NB4 (cell line): ENCODE measurements at regions not wholly inside any gene's neighbourhood (a gene's known extent, or its start where the extent isn't known, plus 50 kb on each side); places are given as distances from the start of the nearest gene placed in this dataset.
A peak's percentile ranks its signal among the peaks of the same experiment; 100 is the strongest.

Experiments
- DNase-seq: peaks from one replicate; pipeline ENCODE4 v3.0.0; 2010; ENCODE audit warnings: low read depth
- H3K4me3 ChIP-seq: one replicate; pipeline ENCODE4 v1.5.1; 2011; ENCODE audit warnings: mild to moderate bottlenecking, low read depth, low read length, moderate library complexity
- CTCF ChIP-seq: IDR thresholded peaks from one replicate; pipeline ENCODE4 v1.5.1; 2012; ENCODE audit warnings: low read depth, low read length
- MYC ChIP-seq: IDR thresholded peaks from 2 replicates; pipeline ENCODE4 v1.6.1; 2011; ENCODE audit warnings: low read depth, low read length
- POLR2A ChIP-seq: IDR thresholded peaks from 2 replicates; pipeline ENCODE4 v1.6.1; 2011; ENCODE audit warnings: mild to moderate bottlenecking; ENCODE audit not compliant: insufficient read length; ENCODE audit errors: extremely low read depth
- TF ChIP-seq, protein P1 (sequence below): IDR thresholded peaks from 2 replicates; pipeline ENCODE4 v1.6.1; 2011; ENCODE audit warnings: low read depth, low read length

DNA sequence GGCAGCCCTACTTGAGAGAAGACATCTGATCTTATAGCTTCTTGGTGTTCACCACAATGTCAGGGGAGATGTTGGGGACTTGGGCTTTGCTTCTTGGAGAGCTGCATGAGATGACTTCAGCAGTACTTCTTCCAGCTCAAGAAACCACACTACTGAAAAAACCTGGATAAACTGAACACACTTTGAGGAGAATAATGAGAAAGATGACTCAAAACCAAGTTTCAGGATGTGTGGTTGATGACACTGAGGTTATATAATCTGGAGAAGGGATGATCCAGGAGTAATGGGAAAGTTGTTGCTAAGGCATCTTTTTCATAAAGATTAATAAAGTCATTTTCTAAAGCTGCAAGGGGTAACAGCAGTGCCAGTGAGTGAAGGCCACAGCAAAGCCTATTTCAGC, 58.4 kb upstream of the PNPLA4 start:
- peak; percentile 2 for DNase-seq
- no peak overlapping the region for H3K4me3 ChIP-seq
- TF ChIP-seq MYC = no peak
- TF ChIP-seq, protein P1, sequence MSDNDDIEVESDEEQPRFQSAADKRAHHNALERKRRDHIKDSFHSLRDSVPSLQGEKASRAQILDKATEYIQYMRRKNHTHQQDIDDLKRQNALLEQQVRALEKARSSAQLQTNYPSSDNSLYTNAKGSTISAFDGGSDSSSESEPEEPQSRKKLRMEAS = no peak
- no peak for TF ChIP-seq CTCF
- TF ChIP-seq POLR2A = no peak

DNA sequence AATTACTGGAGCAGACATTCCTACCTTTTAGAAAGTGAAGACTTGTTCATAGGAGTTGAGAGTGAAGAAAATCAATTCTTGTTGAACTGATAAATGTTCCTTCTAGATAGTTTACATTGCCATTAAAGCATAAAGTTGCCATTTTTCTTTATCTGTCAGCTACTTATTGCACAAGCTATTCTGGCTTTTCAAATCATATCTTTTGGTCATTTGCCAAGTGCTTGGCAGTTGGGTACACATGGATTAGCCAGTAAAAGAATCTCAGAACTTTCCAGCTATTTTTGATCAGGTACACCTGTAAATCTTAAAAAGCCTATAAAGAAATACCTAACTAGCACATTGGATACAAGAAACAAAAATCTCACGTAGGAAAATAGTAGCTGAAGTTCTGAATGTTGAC, 56.4 kb upstream of the PNPLA4 start:
- DNase-seq = no peak
- TF ChIP-seq POLR2A (no peak), MYC (no peak), CTCF (no peak)
- TF ChIP-seq, protein P1 = no peak
- H3K4me3 ChIP-seq = no peak overlapping the region
